DOHH2 (cell line): ENCODE measurements at regions not wholly inside any gene's neighbourhood (a gene's known extent, or its start where the extent isn't known, plus 50 kb on each side); places are given as distances from the start of the nearest gene placed in this dataset.

Source experiments
- H3F3A ChIP-seq: fragments of 200-600 bp; sonication (generic), shearing (Covaris generic); 2 replicates; pipeline ENCODE4 v1.6.0; 2016; ENCODE audit warnings: antibody characterized with exemption, mild to moderate bottlenecking; ENCODE audit not compliant: control insufficient read depth, insufficient read depth
- H3K27ac ChIP-seq: fragments of 200-600 bp; sonication (generic); 2 replicates; pipeline ENCODE4 v1.5.1; 2014; ENCODE audit warnings: low read depth, mild to moderate bottlenecking, low read length, moderate library complexity
- H3K27me3 ChIP-seq: fragments of 200-600 bp; sonication (generic); 2 replicates; pipeline ENCODE4 v1.6.1; 2014; ENCODE audit warnings: mild to moderate bottlenecking, low read length, mixed read lengths; ENCODE audit not compliant: control insufficient read depth
- H3K36me3 ChIP-seq: fragments of 200-600 bp; sonication (generic); 2 replicates; pipeline ENCODE4 v1.6.1; 2014; ENCODE audit warnings: mild to moderate bottlenecking, low read length, moderate library complexity, mixed read lengths; ENCODE audit not compliant: control insufficient read depth
- H3K4me1 ChIP-seq: fragments of 200-600 bp; sonication (generic); 2 replicates; pipeline ENCODE4 v1.6.1; 2014; ENCODE audit warnings: mild to moderate bottlenecking, low read length, mixed read lengths; ENCODE audit not compliant: control insufficient read depth
- H3K4me2 ChIP-seq: fragments of 200-600 bp; sonication (generic); 2 replicates; pipeline ENCODE4 v1.6.0; 2014; ENCODE audit warnings: mild to moderate bottlenecking, low read length, moderate library complexity
- H3K4me3 ChIP-seq: fragments of 200-600 bp; sonication (generic); 2 replicates; pipeline ENCODE4 v1.5.1; 2014; ENCODE audit warnings: mild to moderate bottlenecking, low read length, mixed read lengths
- H3K79me2 ChIP-seq: fragments of 200-600 bp; sonication (generic); 2 replicates; pipeline ENCODE4 v1.6.1; 2014; ENCODE audit warnings: mild to moderate bottlenecking, low read length, mixed read lengths; ENCODE audit not compliant: control insufficient read depth
- H3K9me2 ChIP-seq: fragments of 200-600 bp; sonication (generic); replicated peaks from 2 replicates; pipeline ENCODE4 v1.6.1; 2014; ENCODE audit warnings: mild to moderate bottlenecking, low read length, mixed read lengths; ENCODE audit not compliant: control insufficient read depth
- H3K9me3 ChIP-seq: fragments of 200-600 bp; sonication (generic); 2 replicates; pipeline ENCODE4 v1.6.1; 2014; ENCODE audit warnings: antibody characterized with exemption, low read length, mixed read lengths; ENCODE audit not compliant: control insufficient read depth, insufficient read depth
- H4K20me1 ChIP-seq: fragments of 200-600 bp; sonication (generic); 2 replicates; pipeline ENCODE4 v1.6.0; 2014; ENCODE audit warnings: low read depth, mild to moderate bottlenecking, antibody characterized with exemption, low read length, moderate library complexity; ENCODE audit not compliant: control insufficient read depth, insufficient read depth
- EZH2phosphoT487 ChIP-seq: fragments of 200-600 bp; sonication (generic); IDR thresholded peaks from 2 replicates; pipeline ENCODE4 v1.6.1; 2017; ENCODE audit warnings: borderline replicate concordance, mild to moderate bottlenecking, antibody characterized with exemption, low read length, moderate library complexity, mixed read lengths
- TF ChIP-seq, protein P1 (sequence below): fragments of 200-600 bp; sonication (generic); IDR thresholded peaks from one replicate; pipeline ENCODE4 v1.5.1; 2014; ENCODE audit warnings: antibody characterized with exemption, mild to moderate bottlenecking, low read depth, low read length; ENCODE audit not compliant: poor library complexity, severe bottlenecking

DNA sequence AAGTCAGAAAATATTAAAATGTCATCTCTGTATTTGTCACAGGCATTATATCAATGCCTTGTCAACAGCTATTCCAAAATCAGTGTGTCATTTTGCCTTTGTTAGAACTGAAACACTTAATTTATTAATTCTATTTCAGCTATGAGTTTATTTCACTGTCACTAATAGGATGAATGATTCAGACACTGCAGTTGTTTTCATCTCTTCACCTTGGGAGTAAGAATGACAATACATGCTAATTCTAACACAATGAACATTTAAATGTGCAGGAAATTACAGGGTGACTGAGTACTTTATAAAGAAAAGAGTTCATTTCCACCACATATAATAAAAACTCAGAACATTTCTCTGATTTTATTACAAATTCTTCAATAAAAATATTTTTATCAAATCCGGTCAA, 109.7 kb downstream of the P2RY1 start:
- TF ChIP-seq, protein P1, sequence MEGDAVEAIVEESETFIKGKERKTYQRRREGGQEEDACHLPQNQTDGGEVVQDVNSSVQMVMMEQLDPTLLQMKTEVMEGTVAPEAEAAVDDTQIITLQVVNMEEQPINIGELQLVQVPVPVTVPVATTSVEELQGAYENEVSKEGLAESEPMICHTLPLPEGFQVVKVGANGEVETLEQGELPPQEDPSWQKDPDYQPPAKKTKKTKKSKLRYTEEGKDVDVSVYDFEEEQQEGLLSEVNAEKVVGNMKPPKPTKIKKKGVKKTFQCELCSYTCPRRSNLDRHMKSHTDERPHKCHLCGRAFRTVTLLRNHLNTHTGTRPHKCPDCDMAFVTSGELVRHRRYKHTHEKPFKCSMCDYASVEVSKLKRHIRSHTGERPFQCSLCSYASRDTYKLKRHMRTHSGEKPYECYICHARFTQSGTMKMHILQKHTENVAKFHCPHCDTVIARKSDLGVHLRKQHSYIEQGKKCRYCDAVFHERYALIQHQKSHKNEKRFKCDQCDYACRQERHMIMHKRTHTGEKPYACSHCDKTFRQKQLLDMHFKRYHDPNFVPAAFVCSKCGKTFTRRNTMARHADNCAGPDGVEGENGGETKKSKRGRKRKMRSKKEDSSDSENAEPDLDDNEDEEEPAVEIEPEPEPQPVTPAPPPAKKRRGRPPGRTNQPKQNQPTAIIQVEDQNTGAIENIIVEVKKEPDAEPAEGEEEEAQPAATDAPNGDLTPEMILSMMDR: no peak
- no peak for TF ChIP-seq EZH2phosphoT487
- H3K27ac ChIP-seq: no peak overlapping the region
- no peaks in the 10 kb centered on the region for H3K4me1 ChIP-seq
- no peaks in the 10 kb centered on the region for H3K36me3 ChIP-seq
- H3K4me3 ChIP-seq: no peak overlapping the region
- H3K27me3 ChIP-seq: no peaks in the 10 kb centered on the region
- no peak overlapping the region for H3K4me2 ChIP-seq
- no peaks in the 10 kb centered on the region for H4K20me1 ChIP-seq
- H3K9me3 ChIP-seq: no peaks in the 10 kb centered on the region
- H3K9me2 ChIP-seq: no peaks in the 10 kb centered on the region
- no peaks in the 10 kb centered on the region for H3F3A ChIP-seq
- H3K79me2 ChIP-seq: no peaks in the 10 kb centered on the region

DNA sequence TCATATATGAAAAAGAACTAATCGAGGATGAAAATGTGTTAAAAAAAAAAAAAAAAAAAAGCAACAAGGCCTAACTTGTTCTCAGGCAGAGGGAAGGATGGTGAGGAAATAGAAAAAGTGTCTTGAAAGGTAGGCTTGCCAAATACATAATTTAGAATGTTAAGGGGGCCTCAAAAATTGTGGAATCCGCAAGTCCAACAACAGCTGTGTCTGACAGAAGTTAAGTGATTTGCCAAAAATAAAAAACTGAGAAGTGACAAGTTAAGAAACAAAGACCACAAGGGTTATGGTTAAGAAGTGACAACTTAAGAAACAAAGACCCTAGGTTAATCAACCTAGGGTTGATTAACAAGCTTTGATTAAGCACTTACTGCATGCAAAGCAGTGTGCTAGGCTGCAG, 110.6 kb downstream of the P2RY1 start:
- no peaks in the 10 kb centered on the region for H4K20me1 ChIP-seq
- H3K9me3 ChIP-seq: no peaks in the 10 kb centered on the region
- H3K36me3 ChIP-seq: no peaks in the 10 kb centered on the region
- no peaks in the 10 kb centered on the region for H3K79me2 ChIP-seq
- H3K4me2 ChIP-seq: no peak overlapping the region
- no peak overlapping the region for H3K27ac ChIP-seq
- no peaks in the 10 kb centered on the region for H3K27me3 ChIP-seq
- no peaks in the 10 kb centered on the region for H3F3A ChIP-seq
- TF ChIP-seq, protein P1: no peak
- TF ChIP-seq EZH2phosphoT487: no peak
- H3K4me1 ChIP-seq: no peaks in the 10 kb centered on the region
- H3K4me3 ChIP-seq: no peak overlapping the region
- H3K9me2 ChIP-seq: no peaks in the 10 kb centered on the region

DNA sequence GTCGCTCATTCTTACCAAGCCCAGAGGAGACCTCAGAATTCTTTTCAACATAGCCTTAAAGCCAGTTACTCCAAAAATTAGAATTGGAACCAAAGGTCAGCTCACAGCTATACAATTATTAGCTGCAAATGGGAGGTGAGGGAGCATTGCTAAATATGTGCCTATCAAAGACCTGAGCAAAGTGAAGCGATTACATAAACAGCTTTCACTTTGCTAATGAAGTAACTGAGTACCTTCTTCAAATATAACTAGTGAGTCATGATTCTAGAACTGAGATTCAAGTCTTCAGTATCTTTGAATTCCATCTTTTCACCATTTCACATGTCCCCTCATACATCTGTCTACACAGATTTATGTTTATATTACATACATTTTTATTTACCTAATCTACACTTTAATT, 122.6 kb downstream of the P2RY1 start:
- Histone ChIP-seq H3K4me2 (no peak overlapping the region), H3K27me3 (no peaks in the 10 kb centered on the region), H3F3A (no peaks in the 10 kb centered on the region), H3K4me1 (no peaks in the 10 kb centered on the region), H3K27ac (no peak overlapping the region), H3K9me2 (no peaks in the 10 kb centered on the region), H3K79me2 (no peaks in the 10 kb centered on the region), H3K4me3 (no peak overlapping the region), H4K20me1 (no peaks in the 10 kb centered on the region), H3K36me3 (no peaks in the 10 kb centered on the region), H3K9me3 (no peaks in the 10 kb centered on the region)
- no peak for TF ChIP-seq EZH2phosphoT487
- TF ChIP-seq, protein P1: no peak

DNA sequence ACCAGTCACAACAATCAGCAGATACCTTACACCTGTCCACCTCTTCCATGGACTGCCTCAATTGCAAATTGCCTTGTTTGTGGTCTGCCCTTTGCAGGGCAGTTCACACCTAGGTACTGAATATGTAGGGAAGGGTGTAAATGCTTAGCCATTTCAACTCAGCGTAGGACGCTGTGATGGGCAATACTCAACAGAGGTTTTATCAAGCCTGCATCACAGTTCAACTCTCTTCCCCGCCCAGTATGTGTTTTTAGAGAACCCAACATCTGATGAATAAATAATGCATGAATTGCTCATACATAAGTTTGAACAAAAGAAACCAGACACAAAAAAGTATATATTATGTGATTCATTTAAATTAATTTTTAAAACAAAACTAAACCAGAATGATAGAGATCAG, 124.4 kb downstream of the P2RY1 start:
- Histone ChIP-seq H3K9me2 (no peaks in the 10 kb centered on the region), H3K9me3 (no peaks in the 10 kb centered on the region), H3F3A (no peaks in the 10 kb centered on the region), H3K27ac (no peak overlapping the region), H3K4me2 (no peak overlapping the region), H3K27me3 (no peaks in the 10 kb centered on the region), H3K36me3 (no peaks in the 10 kb centered on the region), H3K4me3 (no peak overlapping the region), H3K79me2 (no peaks in the 10 kb centered on the region), H4K20me1 (no peaks in the 10 kb centered on the region), H3K4me1 (no peaks in the 10 kb centered on the region)
- TF ChIP-seq, protein P1: no peak
- no peak for TF ChIP-seq EZH2phosphoT487
